Peyer's patch (tissue), 4 donors: ENCODE measurements at regions not wholly inside any gene's neighbourhood (a gene's known extent, or its start where the extent isn't known, plus 50 kb on each side); places are given as distances from the start of the nearest gene placed in this dataset.

Experiments
- DNase-seq, 3 donors: peaks; one replicate each; pipeline ENCODE4 v3.0.0-alpha.2; 2017 to 2019
- H3K27ac ChIP-seq, 4 donors: fragments of 200-600 bp; sonication (generic); one replicate each; pipeline ENCODE4 v1.5.1; 2016 to 2019
- H3K27me3 ChIP-seq, 2 donors: fragments of 200-600 bp; sonication (generic); one replicate each; pipeline ENCODE4 v1.5.1; 2019
- H3K36me3 ChIP-seq, 3 donors: fragments of 200-600 bp; sonication (generic); one replicate each; pipeline ENCODE4 v1.5.1; 2016 to 2019
- H3K4me1 ChIP-seq, 4 donors: fragments of 200-600 bp; sonication (generic); one replicate each; pipeline ENCODE4 v1.5.1; 2016 to 2019
- H3K4me3 ChIP-seq, 4 donors: fragments of 200-600 bp; sonication (generic); 1 replicate in 3 of 4; 2 replicates in 1 of 4; pipeline ENCODE4 v1.5.1; 2016 to 2019; ENCODE audit warnings: mild to moderate bottlenecking in 1 of 4
- H3K9me3 ChIP-seq, 4 donors: fragments of 200-600 bp; sonication (generic); one replicate each; pipeline ENCODE4 v1.5.1; 2016 to 2019; ENCODE audit warnings: mild to moderate bottlenecking in 1 of 4
- CTCF ChIP-seq, 6 experiments: fragments of 450-650 bp in 4 of 6; fragments of 200-600 bp in 2 of 6; sonication (generic) in 1 of 6; IDR thresholded peaks; one replicate each; pipeline ENCODE4 v1.5.1; 2017 to 2019; ENCODE audit warnings: antibody characterized with exemption in 6 of 6, mild to moderate bottlenecking in 3 of 6, moderate library complexity in 1 of 6
- POLR2A ChIP-seq, 2 donors: fragments of 450-650 bp; IDR thresholded peaks; one replicate each; pipeline ENCODE4 v1.5.1; 2017; ENCODE audit warnings: antibody characterized with exemption in 2 of 2, mild to moderate bottlenecking in 2 of 2, moderate library complexity in 2 of 2

GRCh38 chr7:68256295-68256694 lies 1259.7 kb downstream of the TYW1 start:
- Histone ChIP-seq H3K4me1 (no peaks in the 10 kb centered on the region), H3K27ac (no peak overlapping the region), H3K36me3 (no peaks in the 10 kb centered on the region), H3K27me3 (no peaks in the 10 kb centered on the region), H3K9me3 (no peaks in the 10 kb centered on the region), H3K4me3 (no peak overlapping the region)
- TF ChIP-seq POLR2A (IDR thresholded peaks at IDR 0.05) = no peak
- TF ChIP-seq CTCF (IDR thresholded peaks at IDR 0.05) = no peak
- no peak for DNase-seq

- Histone ChIP-seq H3K9me3 (no peaks in the 10 kb centered on the region), H3K4me1 (no peaks in the 10 kb centered on the region), H3K4me3 (no peak overlapping the region), H3K27ac (no peak overlapping the region), H3K27me3 (no peaks in the 10 kb centered on the region), H3K36me3 (no peaks in the 10 kb centered on the region)
- DNase-seq = no peak
- TF ChIP-seq POLR2A (IDR thresholded peaks at IDR 0.05) = no peak
Measured at GRCh38 chr7:68258609-68259008, 1262.0 kb downstream of the TYW1 start.

DNA sequence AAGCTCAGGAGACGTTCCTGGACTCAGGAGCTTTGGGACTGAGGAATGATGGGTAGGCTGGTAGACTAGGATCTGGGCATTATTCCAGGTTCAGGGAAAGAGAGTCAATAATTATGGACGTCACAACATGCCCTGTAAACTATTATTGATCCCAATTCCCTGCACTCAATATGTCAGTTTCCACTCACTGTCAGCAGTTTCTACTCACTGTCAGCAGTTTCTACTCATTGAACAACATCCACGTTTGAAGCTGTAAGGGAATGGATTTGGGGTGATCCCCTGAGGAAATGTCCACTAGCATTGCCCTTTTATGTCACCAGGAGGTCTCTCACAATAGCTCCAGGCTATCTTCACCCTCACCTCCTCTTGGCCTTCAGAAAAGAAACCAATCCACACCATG lies 1268.6 kb downstream of the TYW1 start:
- Histone ChIP-seq H3K4me3 (no peak overlapping the region), H3K9me3 (peaks cover 0 to 14% (median 0%) of the 10 kb centered on the region in 4 donors), H3K4me1 (no peaks in the 10 kb centered on the region), H3K36me3 (no peaks in the 10 kb centered on the region), H3K27ac (no peak overlapping the region), H3K27me3 (no peaks in the 10 kb centered on the region)
- no peak for TF ChIP-seq CTCF (IDR thresholded peaks at IDR 0.05)
- no peak for TF ChIP-seq POLR2A (IDR thresholded peaks at IDR 0.05)
- no peak for DNase-seq

GRCh38 chr7:68266004-68266579 lies 1269.5 kb downstream of the TYW1 start:
- Histone ChIP-seq H3K9me3 (peaks cover 0 to 14% (median 0%) of the 10 kb centered on the region in 4 donors), H3K4me3 (no peak overlapping the region), H3K4me1 (no peaks in the 10 kb centered on the region), H3K36me3 (no peaks in the 10 kb centered on the region), H3K27me3 (no peaks in the 10 kb centered on the region), H3K27ac (no peak overlapping the region)
- DNase-seq = no peak
- no peak for TF ChIP-seq CTCF (IDR thresholded peaks at IDR 0.05)
- TF ChIP-seq POLR2A (IDR thresholded peaks at IDR 0.05) = no peak

GRCh38 chr7:68267486-68267885 lies 1270.9 kb downstream of the TYW1 start:
- Histone ChIP-seq H3K27ac (no peak overlapping the region), H3K4me3 (no peak overlapping the region), H3K36me3 (no peaks in the 10 kb centered on the region), H3K27me3 (no peaks in the 10 kb centered on the region), H3K4me1 (no peaks in the 10 kb centered on the region), H3K9me3 (peaks cover 0 to 14% (median 0%) of the 10 kb centered on the region in 4 donors)
- TF ChIP-seq POLR2A (IDR thresholded peaks at IDR 0.05) (no peak), CTCF (IDR thresholded peaks at IDR 0.05) (no peak)
- no peak for DNase-seq

- no peak for TF ChIP-seq CTCF (IDR thresholded peaks at IDR 0.05)
- TF ChIP-seq POLR2A (IDR thresholded peaks at IDR 0.05) = no peak
- H3K36me3 ChIP-seq = no peaks in the 10 kb centered on the region
- H3K4me3 ChIP-seq = no peak overlapping the region
- no peak for DNase-seq
- H3K9me3 ChIP-seq = peaks cover 0 to 14% (median 0%) of the 10 kb centered on the region in 4 donors
- no peaks in the 10 kb centered on the region for H3K27me3 ChIP-seq
- no peak overlapping the region for H3K27ac ChIP-seq
- H3K4me1 ChIP-seq = no peaks in the 10 kb centered on the region
Measured at GRCh38 chr7:68269405-68269804, 1272.8 kb downstream of the TYW1 start.
